OCI-LY3 (cell line): ENCODE measurements at regions not wholly inside any gene's neighbourhood (a gene's known extent, or its start where the extent isn't known, plus 50 kb on each side); places are given as distances from the start of the nearest gene placed in this dataset.

ENCODE experiments used
- H2AFZ ChIP-seq: fragments of 200-600, 300-600 bp; shearing (Covaris generic); 2 replicates; pipeline ENCODE4 v1.6.0; 2014; ENCODE audit warnings: antibody characterized with exemption, low read depth, low read length
- H3K27ac ChIP-seq: fragments of 200-600, 300-600 bp; sonication (generic); 2 replicates; pipeline ENCODE4 v1.5.1; 2014; ENCODE audit warnings: mild to moderate bottlenecking, low read length, moderate library complexity, mixed read lengths
- H3K27me3 ChIP-seq: fragments of 200-600, 300-600 bp; sonication (generic); 2 replicates; pipeline ENCODE4 v1.6.1; 2014; ENCODE audit warnings: low read depth, low read length, mixed read lengths
- H3K36me3 ChIP-seq: fragments of 200-600, 300-600 bp; sonication (generic); replicated peaks from 2 replicates; pipeline ENCODE3; 2014; ENCODE audit warnings: low read depth, low read length, mixed read lengths
- H3K4me1 ChIP-seq: fragments of 300-600, 200-600 bp; sonication (generic); 2 replicates; pipeline ENCODE4 v1.6.1; 2014; ENCODE audit warnings: low read length, mixed read lengths
- H3K4me2 ChIP-seq: fragments of 200-600, 300-600 bp; sonication (generic); 2 replicates; pipeline ENCODE4 v1.6.1; 2014; ENCODE audit warnings: low read length, mixed read lengths
- H3K4me3 ChIP-seq: fragments of 300-600, 200-600 bp; sonication (generic); 2 replicates; pipeline ENCODE4 v1.5.1; 2014; ENCODE audit warnings: antibody characterized with exemption, mild to moderate bottlenecking, low read length, moderate library complexity
- H3K79me2 ChIP-seq: fragments of 300-600, 200-600 bp; shearing (Covaris generic); 2 replicates; pipeline ENCODE4 v1.6.1; 2014; ENCODE audit warnings: mild to moderate bottlenecking, low read length, mixed read lengths
- H3K9ac ChIP-seq: fragments of 300-600, 200-600 bp; shearing (Covaris generic); 2 replicates; pipeline ENCODE4 v1.6.0; 2014; ENCODE audit warnings: mild to moderate bottlenecking, low read length, moderate library complexity
- H3K9me3 ChIP-seq: fragments of 200-600, 300-600 bp; shearing (Covaris generic); 2 replicates; pipeline ENCODE4 v1.6.1; 2014; ENCODE audit warnings: low read length, mixed read lengths; ENCODE audit not compliant: insufficient read depth
- H4K20me1 ChIP-seq: fragments of 200-600, 300-600 bp; sonication (generic); 2 replicates; pipeline ENCODE4 v1.6.1; 2016; ENCODE audit warnings: low read length, mixed read lengths; ENCODE audit not compliant: insufficient read depth
- EZH2phosphoT487 ChIP-seq: fragments of 200-600 bp; shearing (Covaris generic); IDR thresholded peaks from 2 replicates; pipeline ENCODE4 v1.6.1; 2018; ENCODE audit warnings: antibody characterized with exemption, mixed run types, low read depth
- TF ChIP-seq, protein P1 (sequence below): fragments of 200-600, 300-600 bp; sonication (generic); IDR thresholded peaks from 2 replicates; pipeline ENCODE4 v1.5.1; 2014; ENCODE audit warnings: antibody characterized with exemption, low read length, low read depth

DNA sequence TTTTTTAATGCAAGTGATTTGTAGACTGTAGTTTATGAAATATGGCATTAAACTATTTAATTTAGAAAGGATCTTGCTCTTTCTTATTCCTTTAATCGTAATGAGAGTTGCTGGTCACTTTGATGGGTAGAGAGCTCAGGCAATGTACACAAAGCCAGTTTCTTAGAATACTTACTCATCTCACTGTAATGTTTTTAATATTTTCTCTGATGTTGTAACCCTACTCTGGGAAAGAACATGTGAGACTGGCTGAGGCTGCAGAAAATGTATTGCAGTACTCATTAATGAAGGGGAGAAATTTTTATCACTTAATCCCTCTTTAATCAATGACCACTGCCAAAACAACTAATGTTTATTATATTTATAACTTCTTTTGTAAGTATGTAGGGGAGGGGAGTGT is 479.4 kb upstream of the KCNMB2 start:
- Histone ChIP-seq H3K4me2 (no peak overlapping the region), H3K79me2 (no peaks in the 10 kb centered on the region), H3K9ac (no peak overlapping the region), H3K27ac (no peak overlapping the region), H3K36me3 (no peaks in the 10 kb centered on the region), H3K27me3 (no peaks in the 10 kb centered on the region), H3K4me1 (no peaks in the 10 kb centered on the region), H4K20me1 (no peaks in the 10 kb centered on the region), H3K9me3 (no peaks in the 10 kb centered on the region), H3K4me3 (no peak overlapping the region), H2AFZ (no peak overlapping the region)
- TF ChIP-seq, protein P1, sequence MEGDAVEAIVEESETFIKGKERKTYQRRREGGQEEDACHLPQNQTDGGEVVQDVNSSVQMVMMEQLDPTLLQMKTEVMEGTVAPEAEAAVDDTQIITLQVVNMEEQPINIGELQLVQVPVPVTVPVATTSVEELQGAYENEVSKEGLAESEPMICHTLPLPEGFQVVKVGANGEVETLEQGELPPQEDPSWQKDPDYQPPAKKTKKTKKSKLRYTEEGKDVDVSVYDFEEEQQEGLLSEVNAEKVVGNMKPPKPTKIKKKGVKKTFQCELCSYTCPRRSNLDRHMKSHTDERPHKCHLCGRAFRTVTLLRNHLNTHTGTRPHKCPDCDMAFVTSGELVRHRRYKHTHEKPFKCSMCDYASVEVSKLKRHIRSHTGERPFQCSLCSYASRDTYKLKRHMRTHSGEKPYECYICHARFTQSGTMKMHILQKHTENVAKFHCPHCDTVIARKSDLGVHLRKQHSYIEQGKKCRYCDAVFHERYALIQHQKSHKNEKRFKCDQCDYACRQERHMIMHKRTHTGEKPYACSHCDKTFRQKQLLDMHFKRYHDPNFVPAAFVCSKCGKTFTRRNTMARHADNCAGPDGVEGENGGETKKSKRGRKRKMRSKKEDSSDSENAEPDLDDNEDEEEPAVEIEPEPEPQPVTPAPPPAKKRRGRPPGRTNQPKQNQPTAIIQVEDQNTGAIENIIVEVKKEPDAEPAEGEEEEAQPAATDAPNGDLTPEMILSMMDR, result no peak
- no peak for TF ChIP-seq EZH2phosphoT487

GRCh38 chr3:178058629-178059028 is 477.6 kb upstream of the KCNMB2 start:
- H3K27me3 ChIP-seq, result no peaks in the 10 kb centered on the region
- TF ChIP-seq EZH2phosphoT487, result no peak
- TF ChIP-seq, protein P1, result no peak
- no peaks in the 10 kb centered on the region for H3K9me3 ChIP-seq
- H3K9ac ChIP-seq, result no peak overlapping the region
- no peaks in the 10 kb centered on the region for H4K20me1 ChIP-seq
- no peak overlapping the region for H2AFZ ChIP-seq
- no peaks in the 10 kb centered on the region for H3K4me1 ChIP-seq
- no peaks in the 10 kb centered on the region for H3K79me2 ChIP-seq
- no peak overlapping the region for H3K4me3 ChIP-seq
- H3K36me3 ChIP-seq, result no peaks in the 10 kb centered on the region
- H3K4me2 ChIP-seq, result no peak overlapping the region
- no peak overlapping the region for H3K27ac ChIP-seq

DNA sequence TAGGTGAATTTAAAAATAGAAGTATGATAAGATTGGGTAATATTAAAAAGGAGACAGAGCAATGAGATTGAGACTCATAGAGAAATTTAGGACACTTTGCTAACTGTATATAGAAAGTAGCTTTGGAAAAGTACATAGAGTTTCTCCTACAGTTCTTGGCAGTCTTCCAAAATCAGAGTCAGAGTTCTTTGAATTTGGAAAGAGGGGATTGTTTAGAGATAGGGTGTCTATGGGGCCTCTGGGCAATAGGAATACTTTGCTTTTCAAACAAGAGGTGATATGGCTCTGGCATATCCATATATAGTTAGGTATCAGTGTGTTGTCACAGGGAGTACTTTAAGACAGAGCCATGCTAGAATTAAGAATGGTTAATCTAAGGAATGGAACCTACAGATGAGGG is 477.1 kb upstream of the KCNMB2 start:
- Histone ChIP-seq H3K9ac (no peak overlapping the region), H3K79me2 (no peaks in the 10 kb centered on the region), H3K9me3 (no peaks in the 10 kb centered on the region), H3K27ac (no peak overlapping the region), H3K27me3 (no peaks in the 10 kb centered on the region), H2AFZ (no peak overlapping the region), H4K20me1 (no peaks in the 10 kb centered on the region), H3K36me3 (no peaks in the 10 kb centered on the region), H3K4me3 (no peak overlapping the region), H3K4me1 (no peaks in the 10 kb centered on the region), H3K4me2 (no peak overlapping the region)
- TF ChIP-seq EZH2phosphoT487, result no peak

DNA sequence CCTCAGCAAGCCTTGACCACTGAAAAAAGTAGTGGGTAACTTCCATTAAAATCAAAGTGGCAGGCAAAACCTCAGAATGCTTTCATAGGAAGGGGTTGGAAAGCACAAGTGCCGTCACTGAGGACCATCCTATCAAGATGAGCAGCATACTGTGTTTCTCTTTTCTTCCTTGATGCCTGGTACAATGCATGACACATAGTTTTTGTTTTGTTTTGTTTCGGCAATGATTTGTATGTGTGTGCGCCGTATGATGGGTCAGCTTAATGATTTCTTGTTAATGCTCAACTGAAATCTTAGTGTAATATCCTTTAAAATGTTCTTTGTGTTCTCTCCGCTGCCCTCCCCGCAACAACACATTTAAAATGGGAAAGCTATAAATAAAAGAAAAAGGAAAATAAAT is 476.4 kb upstream of the KCNMB2 start:
- H3K9me3 ChIP-seq, result no peaks in the 10 kb centered on the region
- H3K36me3 ChIP-seq, result no peaks in the 10 kb centered on the region
- no peak overlapping the region for H2AFZ ChIP-seq
- H3K79me2 ChIP-seq, result no peaks in the 10 kb centered on the region
- H3K9ac ChIP-seq, result no peak overlapping the region
- TF ChIP-seq, protein P1, result no peak
- no peak for TF ChIP-seq EZH2phosphoT487
- H3K4me3 ChIP-seq, result no peak overlapping the region
- no peaks in the 10 kb centered on the region for H3K27me3 ChIP-seq
- no peak overlapping the region for H3K27ac ChIP-seq
- H3K4me1 ChIP-seq, result no peaks in the 10 kb centered on the region
- H4K20me1 ChIP-seq, result no peaks in the 10 kb centered on the region
- H3K4me2 ChIP-seq, result no peak overlapping the region

DNA sequence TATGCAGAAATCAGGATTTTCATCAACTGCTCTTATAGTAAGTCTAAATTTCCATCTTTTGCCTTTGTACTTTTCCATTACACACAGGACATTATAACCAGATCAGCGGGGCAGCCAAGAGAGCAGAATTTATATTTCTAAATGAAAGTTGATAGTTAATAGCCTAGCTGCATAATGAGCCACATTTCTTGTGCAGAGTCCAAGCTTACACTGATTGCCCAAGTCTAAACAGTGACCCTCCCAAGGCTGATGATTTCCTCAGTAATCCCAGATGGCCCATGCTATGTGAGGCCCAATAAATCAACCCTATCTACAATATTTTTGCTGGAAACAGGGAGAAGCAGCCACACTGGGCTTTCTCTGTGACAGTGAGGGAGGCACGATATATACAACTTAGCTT is 475.8 kb upstream of the KCNMB2 start:
- no peaks in the 10 kb centered on the region for H3K9me3 ChIP-seq
- no peak overlapping the region for H3K4me3 ChIP-seq
- H3K4me2 ChIP-seq, result no peak overlapping the region
- no peaks in the 10 kb centered on the region for H3K27me3 ChIP-seq
- H2AFZ ChIP-seq, result no peak overlapping the region
- H3K4me1 ChIP-seq, result no peaks in the 10 kb centered on the region
- H3K79me2 ChIP-seq, result no peaks in the 10 kb centered on the region
- H3K36me3 ChIP-seq, result no peaks in the 10 kb centered on the region
- TF ChIP-seq, protein P1, result no peak
- no peak for TF ChIP-seq EZH2phosphoT487
- H3K27ac ChIP-seq, result no peak overlapping the region
- no peak overlapping the region for H3K9ac ChIP-seq
- no peaks in the 10 kb centered on the region for H4K20me1 ChIP-seq
